ENCODE measurements at regions not wholly inside any gene's neighbourhood (a gene's known extent, or its start where the extent isn't known, plus 50 kb on each side); places are given as distances from the start of the nearest gene placed in this dataset.

DNA sequence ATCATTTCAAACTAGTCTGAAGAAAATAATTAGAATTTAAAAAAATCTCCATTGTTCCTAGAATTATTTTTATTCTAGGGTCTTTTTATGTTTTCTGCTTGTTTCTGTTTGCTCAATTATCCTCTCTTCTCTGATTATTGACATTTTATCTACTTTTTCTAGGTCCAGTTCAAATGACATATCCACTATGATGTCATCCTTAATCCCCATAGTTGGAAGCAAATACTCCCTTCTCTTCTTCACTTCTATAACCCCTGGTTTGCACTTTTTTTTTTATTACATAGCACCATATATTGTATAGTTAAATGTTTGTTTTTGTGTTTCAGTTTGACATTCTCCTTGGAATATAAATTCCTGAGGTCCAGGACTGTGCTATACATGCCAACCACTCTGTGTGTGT lies 82.6 kb downstream of the CT47B1 start:
- TF ChIP-seq EZH2 (IDR thresholded peaks at IDR 0.05; ENCODE audit: borderline replicate concordance, low read depth, low read length, poor library complexity, severe bottlenecking) = no peak
- TF ChIP-seq, protein P1, sequence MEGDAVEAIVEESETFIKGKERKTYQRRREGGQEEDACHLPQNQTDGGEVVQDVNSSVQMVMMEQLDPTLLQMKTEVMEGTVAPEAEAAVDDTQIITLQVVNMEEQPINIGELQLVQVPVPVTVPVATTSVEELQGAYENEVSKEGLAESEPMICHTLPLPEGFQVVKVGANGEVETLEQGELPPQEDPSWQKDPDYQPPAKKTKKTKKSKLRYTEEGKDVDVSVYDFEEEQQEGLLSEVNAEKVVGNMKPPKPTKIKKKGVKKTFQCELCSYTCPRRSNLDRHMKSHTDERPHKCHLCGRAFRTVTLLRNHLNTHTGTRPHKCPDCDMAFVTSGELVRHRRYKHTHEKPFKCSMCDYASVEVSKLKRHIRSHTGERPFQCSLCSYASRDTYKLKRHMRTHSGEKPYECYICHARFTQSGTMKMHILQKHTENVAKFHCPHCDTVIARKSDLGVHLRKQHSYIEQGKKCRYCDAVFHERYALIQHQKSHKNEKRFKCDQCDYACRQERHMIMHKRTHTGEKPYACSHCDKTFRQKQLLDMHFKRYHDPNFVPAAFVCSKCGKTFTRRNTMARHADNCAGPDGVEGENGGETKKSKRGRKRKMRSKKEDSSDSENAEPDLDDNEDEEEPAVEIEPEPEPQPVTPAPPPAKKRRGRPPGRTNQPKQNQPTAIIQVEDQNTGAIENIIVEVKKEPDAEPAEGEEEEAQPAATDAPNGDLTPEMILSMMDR (conservative IDR thresholded peaks at IDR 0.05; ENCODE audit: low read depth, low read length) = no peak
- H3K27ac ChIP-seq (ENCODE audit: low read depth, low read length, poor library complexity, severe bottlenecking) = no peak overlapping the region
- no peaks in the 10 kb centered on the region for H3K9me3 ChIP-seq (ENCODE audit: low read depth, low read length, poor library complexity, severe bottlenecking)
- BruUV-seq (replicated peaks) = no TSS peak
- no peaks in the 10 kb centered on the region for H3K27me3 ChIP-seq (replicated peaks; ENCODE audit: insufficient read depth, low read depth, low read length, poor library complexity)
- ChIA-PET CTCF (no interaction called here), POLR2A (ENCODE audit: low non-redundant PET) (no interaction called here)
- intact Hi-C loops (cut with micrococcal nuclease; ENCODE audit: unreplicated experiment) = no loop called here
- H3K4me1 ChIP-seq (ENCODE audit: insufficient read depth, low read length, poor library complexity, severe bottlenecking) = peaks cover 11% of the 10 kb centered on the region
- H3K36me3 ChIP-seq (ENCODE audit: insufficient read depth, low read length, poor library complexity, severe bottlenecking) = no peaks in the 10 kb centered on the region
- H3K4me3 ChIP-seq (ENCODE audit: low read depth, low read length, poor library complexity, severe bottlenecking) = no peak overlapping the region
- DNase-seq (ENCODE audit: low spot score) = no peak

DNA sequence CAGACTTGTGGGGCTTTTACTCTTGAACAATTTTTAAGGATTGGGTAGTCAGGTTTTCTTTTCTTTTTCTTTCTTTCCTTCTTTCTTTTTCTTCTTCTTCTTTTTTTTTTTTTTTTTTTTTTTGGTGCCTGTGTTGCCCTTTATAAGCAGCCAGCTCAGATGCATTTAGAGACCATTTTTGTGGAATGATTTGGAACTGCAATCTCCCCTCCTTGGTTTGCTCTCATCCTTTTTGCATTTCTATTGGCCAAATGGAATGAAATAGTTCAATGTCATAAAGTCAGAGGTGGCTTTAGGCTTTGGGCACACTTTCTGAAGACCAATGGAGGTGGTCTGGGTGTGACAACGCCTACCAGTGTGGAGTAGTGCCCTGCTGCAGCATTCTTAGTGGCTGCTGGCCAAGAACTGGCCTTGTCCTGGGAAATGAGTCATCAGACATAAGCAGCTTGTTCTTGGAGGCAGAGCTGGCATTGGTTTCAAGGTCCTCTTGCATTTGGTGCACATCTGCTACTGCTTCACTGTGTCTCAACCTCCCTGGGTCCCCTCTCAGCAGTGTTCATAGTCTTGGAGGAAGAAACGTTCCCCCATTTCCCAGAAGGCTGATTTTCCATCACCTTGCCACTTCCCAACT lies 84.5 kb downstream of the CT47B1 start:
- Histone ChIP-seq H3K36me3 (ENCODE audit: insufficient read depth, low read length, poor library complexity, severe bottlenecking) (no peaks in the 10 kb centered on the region), H3K9me3 (ENCODE audit: low read depth, low read length, poor library complexity, severe bottlenecking) (no peaks in the 10 kb centered on the region), H3K4me3 (ENCODE audit: low read depth, low read length, poor library complexity, severe bottlenecking) (no peak overlapping the region), H3K27ac (ENCODE audit: low read depth, low read length, poor library complexity, severe bottlenecking) (no peak overlapping the region), H3K4me1 (ENCODE audit: insufficient read depth, low read length, poor library complexity, severe bottlenecking) (no peaks in the 10 kb centered on the region), H3K27me3 (replicated peaks; ENCODE audit: insufficient read depth, low read depth, low read length, poor library complexity) (no peaks in the 10 kb centered on the region)
- ChIA-PET POLR2A (ENCODE audit: low non-redundant PET) (no interaction called here), CTCF (no interaction called here)
- DNase-seq (ENCODE audit: low spot score) = peak; percentile 52
- TF ChIP-seq, protein P1 (conservative IDR thresholded peaks at IDR 0.05; ENCODE audit: low read depth, low read length) = no peak
- TF ChIP-seq EZH2 (IDR thresholded peaks at IDR 0.05; ENCODE audit: borderline replicate concordance, low read depth, low read length, poor library complexity, severe bottlenecking) = no peak
- intact Hi-C loops (cut with micrococcal nuclease; ENCODE audit: unreplicated experiment) = loop anchor here (2.0 kb wide), 1 partner anchor 780 kb away; no protein-coding TSS in a partner anchor
- BruUV-seq (replicated peaks) = no TSS peak

DNA sequence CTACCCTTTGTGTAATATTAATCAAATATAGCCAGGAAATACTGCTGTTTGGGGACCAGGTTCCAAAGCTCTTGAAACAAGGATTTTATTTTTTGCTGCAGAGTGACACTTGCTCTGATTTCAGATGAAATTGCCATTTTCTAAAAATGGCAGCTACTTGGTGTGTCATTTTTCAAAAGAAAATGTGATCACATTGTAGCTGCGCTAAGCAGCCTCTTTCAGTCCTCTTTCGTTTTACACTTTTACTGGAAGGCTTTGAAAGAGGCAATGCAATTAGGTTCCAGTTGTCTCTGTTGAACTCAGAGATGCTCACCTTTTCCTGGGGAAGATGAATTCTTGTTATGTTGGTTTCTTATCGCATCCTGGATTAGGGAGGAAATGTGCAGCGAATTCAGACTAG lies 85.1 kb downstream of the CT47B1 start:
- no peaks in the 10 kb centered on the region for H3K27me3 ChIP-seq (replicated peaks; ENCODE audit: insufficient read depth, low read depth, low read length, poor library complexity)
- H3K4me3 ChIP-seq (ENCODE audit: low read depth, low read length, poor library complexity, severe bottlenecking) = no peak overlapping the region
- H3K36me3 ChIP-seq (ENCODE audit: insufficient read depth, low read length, poor library complexity, severe bottlenecking) = no peaks in the 10 kb centered on the region
- POLR2A ChIA-PET (ENCODE audit: low non-redundant PET) = no interaction called here
- TF ChIP-seq EZH2 (IDR thresholded peaks at IDR 0.05; ENCODE audit: borderline replicate concordance, low read depth, low read length, poor library complexity, severe bottlenecking) = no peak
- TF ChIP-seq, protein P1 (conservative IDR thresholded peaks at IDR 0.05; ENCODE audit: low read depth, low read length) = no peak
- no TSS peak for BruUV-seq (replicated peaks)
- CTCF ChIA-PET = interaction anchor here (0.6 kb wide), 2 partner anchors 31 to 295 kb away, joined by 3 read pairs; no protein-coding TSS in a partner anchor
- no peaks in the 10 kb centered on the region for H3K9me3 ChIP-seq (ENCODE audit: low read depth, low read length, poor library complexity, severe bottlenecking)
- intact Hi-C loops (cut with micrococcal nuclease; ENCODE audit: unreplicated experiment) = loop anchor here (2.0 kb wide), 1 partner anchor 780 kb away; no protein-coding TSS in a partner anchor
- no peak overlapping the region for H3K27ac ChIP-seq (ENCODE audit: low read depth, low read length, poor library complexity, severe bottlenecking)
- no peak for DNase-seq (ENCODE audit: low spot score)
- H3K4me1 ChIP-seq (ENCODE audit: insufficient read depth, low read length, poor library complexity, severe bottlenecking) = no peaks in the 10 kb centered on the region

Data from A673 (cell line).